Hepatocyte (in vitro differentiated cells): ENCODE measurements at regions not wholly inside any gene's neighbourhood (a gene's known extent, or its start where the extent isn't known, plus 50 kb on each side); places are given as distances from the start of the nearest gene placed in this dataset. TPM values are rescaled to one million over a fixed set of nuclear protein-coding genes. Genes with fewer than 3 reads are reported as not detected.

Experiments
- DNase-seq: peaks from one replicate; pipeline ENCODE4 v3.0.0-alpha.2; 2016; ENCODE audit warnings: low spot score
- H2AFZ ChIP-seq: fragments of 200-600 bp; sonication (generic); 2 replicates; pipeline ENCODE4 v1.6.0; 2016; ENCODE audit warnings: antibody characterized with exemption, mild to moderate bottlenecking
- H3K27ac ChIP-seq: fragments of 200-600 bp; sonication (generic); 2 replicates; pipeline ENCODE4 v1.5.1; 2016; ENCODE audit warnings: mild to moderate bottlenecking
- H3K27me3 ChIP-seq: fragments of 200-600 bp; sonication (generic); 2 replicates; pipeline ENCODE4 v1.6.1; 2016
- H3K36me3 ChIP-seq: fragments of 200-600 bp; sonication (generic); replicated peaks from 2 replicates; pipeline ENCODE4 v1.5.1; 2016; ENCODE audit warnings: low read depth; ENCODE audit not compliant: insufficient read depth
- H3K4me1 ChIP-seq: fragments of 200-600 bp; sonication (generic); 2 replicates; pipeline ENCODE4 v1.5.1; 2016; ENCODE audit warnings: mild to moderate bottlenecking, moderate library complexity; ENCODE audit not compliant: insufficient read depth
- H3K4me2 ChIP-seq: fragments of 200-600 bp; sonication (generic); 2 replicates; pipeline ENCODE4 v1.6.0; 2016
- H3K4me3 ChIP-seq: fragments of 200-600 bp; sonication (generic); 2 replicates; pipeline ENCODE4 v1.5.1; 2016; ENCODE audit warnings: mild to moderate bottlenecking
- H3K79me2 ChIP-seq: fragments of 200-600 bp; sonication (generic); 2 replicates; pipeline ENCODE4 v1.6.0; 2017; ENCODE audit warnings: mild to moderate bottlenecking
- H3K9me2 ChIP-seq: fragments of 200-600 bp; sonication (generic); replicated peaks from 2 replicates; pipeline ENCODE4 v1.6.0; 2017; ENCODE audit warnings: mild to moderate bottlenecking; ENCODE audit not compliant: insufficient read depth
- H3K9me3 ChIP-seq: fragments of 200-600 bp; sonication (generic); 2 replicates; pipeline ENCODE4 v1.5.1; 2016; ENCODE audit warnings: low read depth, mild to moderate bottlenecking
- H4K20me1 ChIP-seq: fragments of 200-600 bp; sonication (generic); 2 replicates; pipeline ENCODE4 v1.6.0; 2016; ENCODE audit warnings: mild to moderate bottlenecking; ENCODE audit not compliant: insufficient read depth, poor library complexity, severe bottlenecking
- EZH2 ChIP-seq: fragments of 200-600 bp; sonication (generic); IDR thresholded peaks from 2 replicates; pipeline ENCODE4 v1.6.1; 2016; ENCODE audit warnings: antibody characterized with exemption, mild to moderate bottlenecking, borderline replicate concordance
- WGBS: methylation state at CpG from one replicate; pipeline ENCODE4 v1.1.6; 2016; ENCODE audit warnings: low lambda C conversion rate; ENCODE audit errors: missing lambda C conversion rate; 5-methylcytosine and 5-hydroxymethylcytosine counted together
- small RNA-seq: library from RNA; depleted of rRNA; stranded (forward); fragments of <200 nt; gene quantifications from one replicate; pipeline ENCODE3, GENCODE V24; 2014

DNA sequence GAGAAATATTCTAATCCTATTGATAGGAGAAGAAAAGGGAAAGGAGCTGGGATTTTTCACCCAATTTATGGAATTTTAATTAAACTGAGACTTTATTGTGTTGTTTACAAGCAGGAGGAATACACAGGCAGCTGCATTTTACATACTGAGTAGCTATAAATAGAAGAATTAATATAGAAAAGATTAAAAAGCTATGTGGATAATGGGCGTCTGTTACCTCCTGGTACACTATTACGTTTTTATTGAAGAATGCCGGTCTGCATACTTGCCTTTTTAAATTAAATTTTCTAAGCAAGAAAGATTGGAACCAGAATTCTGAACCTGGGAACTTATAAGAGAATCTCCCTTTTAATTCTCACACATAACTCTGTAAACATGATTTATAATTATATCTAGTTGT is 52.1 kb upstream of the CACHD1 start:
- Histone ChIP-seq H3K9me2 (no peaks in the 10 kb centered on the region), H3K36me3 (no peaks in the 10 kb centered on the region), H4K20me1 (no peaks in the 10 kb centered on the region), H3K4me1 (no peaks in the 10 kb centered on the region), H2AFZ (no peak overlapping the region), H3K27me3 (no peaks in the 10 kb centered on the region), H3K27ac (no peak overlapping the region), H3K4me2 (no peak overlapping the region), H3K79me2 (no peaks in the 10 kb centered on the region), H3K9me3 (no peaks in the 10 kb centered on the region), H3K4me3 (no peak overlapping the region)
- DNase-seq, result no peak
- no peak for TF ChIP-seq EZH2
- WGBS, result 66% methylated on average over 3 of the region's 3 CpGs

Small RNAs in the stretch of these regions (small RNA-seq; reads per million reads assigned to genes)
- gene RNU7-62P, result not detected
